ENCODE measurements at regions not wholly inside any gene's neighbourhood (a gene's known extent, or its start where the extent isn't known, plus 50 kb on each side); places are given as distances from the start of the nearest gene placed in this dataset.

GRCh38 chr19:30741566-30741965 lies 369.4 kb downstream of the ZNF536 start:
- TF ChIP-seq, protein P1, sequence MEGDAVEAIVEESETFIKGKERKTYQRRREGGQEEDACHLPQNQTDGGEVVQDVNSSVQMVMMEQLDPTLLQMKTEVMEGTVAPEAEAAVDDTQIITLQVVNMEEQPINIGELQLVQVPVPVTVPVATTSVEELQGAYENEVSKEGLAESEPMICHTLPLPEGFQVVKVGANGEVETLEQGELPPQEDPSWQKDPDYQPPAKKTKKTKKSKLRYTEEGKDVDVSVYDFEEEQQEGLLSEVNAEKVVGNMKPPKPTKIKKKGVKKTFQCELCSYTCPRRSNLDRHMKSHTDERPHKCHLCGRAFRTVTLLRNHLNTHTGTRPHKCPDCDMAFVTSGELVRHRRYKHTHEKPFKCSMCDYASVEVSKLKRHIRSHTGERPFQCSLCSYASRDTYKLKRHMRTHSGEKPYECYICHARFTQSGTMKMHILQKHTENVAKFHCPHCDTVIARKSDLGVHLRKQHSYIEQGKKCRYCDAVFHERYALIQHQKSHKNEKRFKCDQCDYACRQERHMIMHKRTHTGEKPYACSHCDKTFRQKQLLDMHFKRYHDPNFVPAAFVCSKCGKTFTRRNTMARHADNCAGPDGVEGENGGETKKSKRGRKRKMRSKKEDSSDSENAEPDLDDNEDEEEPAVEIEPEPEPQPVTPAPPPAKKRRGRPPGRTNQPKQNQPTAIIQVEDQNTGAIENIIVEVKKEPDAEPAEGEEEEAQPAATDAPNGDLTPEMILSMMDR (IDR thresholded peaks at IDR 0.05; ENCODE audit: low read length): no peak
- no peak for TF ChIP-seq EZH2 (optimal IDR thresholded peaks at IDR 0.05; ENCODE audit: low read depth, low read length)
- TF ChIP-seq EZH2phosphoT487 (IDR thresholded peaks at IDR 0.05; ENCODE audit: low read length): no peak

Data from MM.1S (cell line).